Caco-2 (cell line): ENCODE measurements at regions not wholly inside any gene's neighbourhood (a gene's known extent, or its start where the extent isn't known, plus 50 kb on each side); places are given as distances from the start of the nearest gene placed in this dataset.

Experiments
- BruUV-seq: library from RNA; stranded (reverse); fragments of 400-500 nt; replicated peaks from 2 replicates; lab custom pipeline; 2021; lab: Mats Ljungman, UMichigan
- CTCF ChIA-PET: fragments of 300-600 bp; sonication (Branson Sonifier 250); formaldehyde crosslinking; loops from one replicate; lab custom pipeline; 2022; ENCODE audit warnings: antibody characterized with exemption; lab: Charles Lee
- POLR2A ChIA-PET: fragments of 300-600 bp; sonication (Branson Sonifier 250); formaldehyde crosslinking; loops from one replicate; lab custom pipeline; 2022; ENCODE audit warnings: antibody characterized with exemption; lab: Charles Lee
- DNase-seq, 2 experiments: peaks; one replicate each; pipeline versions ENCODE4 v3.0.0 to v3.0.0-alpha.2; 2020 to 2022
- H3K27me3 ChIP-seq: replicated peaks from 2 replicates; pipeline ENCODE4 v1.6.0; 2011; ENCODE audit warnings: low read length; ENCODE audit not compliant: control insufficient read depth, insufficient read depth
- H3K36me3 ChIP-seq: 2 replicates; pipeline ENCODE4 v1.5.1; 2011; ENCODE audit warnings: low read length; ENCODE audit not compliant: control insufficient read depth, insufficient read depth
- H3K4me1 ChIP-seq: fragments of 250-450 bp; sonication (Bioruptor Pico); 2 replicates; pipeline ENCODE4 v1.5.1; 2020; ENCODE audit warnings: mild to moderate bottlenecking
- H3K4me3 ChIP-seq: 2 replicates; pipeline ENCODE4 v1.5.1; 2011; ENCODE audit warnings: low read depth, mild to moderate bottlenecking, control low read depth, low read length
- H3K9me3 ChIP-seq: fragments of 250-450 bp; sonication (Bioruptor Pico); 2 replicates; pipeline ENCODE4 v1.5.1; 2020; ENCODE audit warnings: mild to moderate bottlenecking, moderate library complexity
- H3K27ac Mint-ChIP-seq: one replicate; pipeline ENCODE4 v1.8.0; 2022; ENCODE audit warnings: mixed read lengths; ENCODE audit not compliant: unreplicated experiment
- H3K27me3 Mint-ChIP-seq: one replicate; pipeline ENCODE4 v1.8.0; 2022; ENCODE audit warnings: mixed read lengths; ENCODE audit not compliant: insufficient read depth, unreplicated experiment
- H3K36me3 Mint-ChIP-seq: one replicate; pipeline ENCODE4 v1.8.0; 2022; ENCODE audit warnings: mild to moderate bottlenecking, mixed read lengths; ENCODE audit not compliant: insufficient read depth, unreplicated experiment
- H3K4me1 Mint-ChIP-seq: one replicate; pipeline ENCODE4 v1.8.0; 2022; ENCODE audit warnings: low read depth, mixed read lengths; ENCODE audit not compliant: unreplicated experiment
- H3K4me3 Mint-ChIP-seq: one replicate; pipeline ENCODE4 v1.8.0; 2022; ENCODE audit warnings: mild to moderate bottlenecking, moderate library complexity, mixed read lengths; ENCODE audit not compliant: unreplicated experiment
- H3K9me3 Mint-ChIP-seq: one replicate; pipeline ENCODE4 v1.8.0; 2022; ENCODE audit warnings: mixed read lengths; ENCODE audit not compliant: unreplicated experiment
- CTCF ChIP-seq, 2 experiments: fragments of 200-600 bp in 1 of 2; IDR thresholded peaks; 1 replicate in 1 of 2; 2 replicates in 1 of 2; pipeline versions ENCODE4 v1.5.1 to v1.8.0; 2011 to 2022; ENCODE audit warnings: antibody characterized with exemption in 1 of 2, control low read depth in 1 of 2, inconsistent platforms in 1 of 2, low read depth in 1 of 2, low read length in 1 of 2, mild to moderate bottlenecking in 1 of 2, moderate library complexity in 1 of 2; ENCODE audit not compliant: insufficient read depth in 1 of 2, severe bottlenecking in 1 of 2, unreplicated experiment in 1 of 2
- intact Hi-C: fragments of 100-400 bp; cut with micrococcal nuclease; formaldehyde crosslinking; loops from one replicate; pipeline ENCODE4 v1.10.0; 2022; ENCODE audit not compliant: unreplicated experiment

- ChIA-PET CTCF (no interaction called here), POLR2A (no interaction called here)
- H3K9me3 Mint-ChIP-seq = no peaks in the 10 kb centered on the region
- no peaks in the 10 kb centered on the region for H3K9me3 ChIP-seq
- H3K4me3 ChIP-seq = no peak overlapping the region
- intact Hi-C loops = loop anchor here (1.0 to 2.0 kb wide), 3 partner anchors 43 to 59 kb away; no protein-coding TSS in a partner anchor
- H3K36me3 Mint-ChIP-seq = no peaks in the 10 kb centered on the region
- no peak overlapping the region for H3K4me3 Mint-ChIP-seq
- TF ChIP-seq CTCF (IDR thresholded peaks at IDR 0.05; ENCODE audit: insufficient read depth in 1 of 2, low read depth in 1 of 2, low read length in 1 of 2, severe bottlenecking in 1 of 2, unreplicated experiment in 1 of 2) = no peak
- H3K4me1 ChIP-seq = peaks cover 7% of the 10 kb centered on the region; the same call in 1 of the 2 replicates
- H3K36me3 ChIP-seq = no peaks in the 10 kb centered on the region
- no peak overlapping the region for H3K27ac Mint-ChIP-seq
- peaks cover 13% of the 10 kb centered on the region for H3K4me1 Mint-ChIP-seq
- no TSS peak for BruUV-seq
- H3K27me3 ChIP-seq = no peaks in the 10 kb centered on the region
- DNase-seq = no peak
- peaks cover 4% of the 10 kb centered on the region for H3K27me3 Mint-ChIP-seq
Observed at GRCh38 chr10:35722226-35722625, 80.1 kb upstream of the FZD8 start.

- peaks cover 13% of the 10 kb centered on the region for H3K4me1 Mint-ChIP-seq
- Histone ChIP-seq H3K4me3 (no peak overlapping the region), H3K4me1 (peaks cover 13% of the 10 kb centered on the region), H3K27me3 (no peaks in the 10 kb centered on the region), H3K9me3 (no peaks in the 10 kb centered on the region), H3K36me3 (no peaks in the 10 kb centered on the region)
- ChIA-PET POLR2A (no interaction called here), CTCF (no interaction called here)
- no TSS peak for BruUV-seq
- H3K36me3 Mint-ChIP-seq = no peaks in the 10 kb centered on the region
- no peak overlapping the region for H3K27ac Mint-ChIP-seq
- intact Hi-C loops = no loop called here
- peaks cover 7% of the 10 kb centered on the region for H3K9me3 Mint-ChIP-seq
- no peak for TF ChIP-seq CTCF (IDR thresholded peaks at IDR 0.05; ENCODE audit: insufficient read depth in 1 of 2, low read depth in 1 of 2, low read length in 1 of 2, severe bottlenecking in 1 of 2, unreplicated experiment in 1 of 2)
- H3K27me3 Mint-ChIP-seq = peaks cover 2% of the 10 kb centered on the region
- DNase-seq = no peak
- no peak overlapping the region for H3K4me3 Mint-ChIP-seq
Observed at GRCh38 chr10:35720366-35720765, 78.3 kb upstream of the FZD8 start.

- Mint-ChIP-seq H3K27me3 (no peaks in the 10 kb centered on the region), H3K4me3 (no peak overlapping the region), H3K27ac (no peak overlapping the region), H3K9me3 (peaks cover 9% of the 10 kb centered on the region), H3K36me3 (no peaks in the 10 kb centered on the region), H3K4me1 (peaks cover 7% of the 10 kb centered on the region)
- no peak for TF ChIP-seq CTCF (IDR thresholded peaks at IDR 0.05; ENCODE audit: insufficient read depth in 1 of 2, low read depth in 1 of 2, low read length in 1 of 2, severe bottlenecking in 1 of 2, unreplicated experiment in 1 of 2)
- ChIA-PET POLR2A (no interaction called here), CTCF (no interaction called here)
- H3K4me1 ChIP-seq = peaks cover 6% of the 10 kb centered on the region; the same call in 1 of the 2 replicates
- no peaks in the 10 kb centered on the region for H3K27me3 ChIP-seq
- no peaks in the 10 kb centered on the region for H3K9me3 ChIP-seq
- intact Hi-C loops = no loop called here
- no peaks in the 10 kb centered on the region for H3K36me3 ChIP-seq
- no peak overlapping the region for H3K4me3 ChIP-seq
- no peak for DNase-seq
- no TSS peak for BruUV-seq
Observed at GRCh38 chr10:35716776-35717175, 74.7 kb upstream of the FZD8 start.
